ENCODE measurements at regions not wholly inside any gene's neighbourhood (a gene's known extent, or its start where the extent isn't known, plus 50 kb on each side); places are given as distances from the start of the nearest gene placed in this dataset.

- no peak for TF ChIP-seq EZH2 (IDR thresholded peaks at IDR 0.05; ENCODE audit: low read depth, low read length, severe bottlenecking)
- no peak for TF ChIP-seq RAD21 (IDR thresholded peaks at IDR 0.05 in 1 of 2, conservative IDR thresholded peaks at IDR 0.05 in 1 of 2; ENCODE audit: low read depth in 2 of 2, low read length in 2 of 2)
- no peak for TF ChIP-seq CEBPB (IDR thresholded peaks at IDR 0.05; ENCODE audit: low read depth, low read length)
- TF ChIP-seq GABPA (IDR thresholded peaks at IDR 0.05; ENCODE audit: borderline replicate concordance, insufficient read depth, low read length) = no peak
- TF ChIP-seq PHF8 (conservative IDR thresholded peaks at IDR 0.05; ENCODE audit: low read depth, low read length) = no peak
- TF ChIP-seq POLR2A (IDR thresholded peaks at IDR 0.05; ENCODE audit: control extremely low read depth in 1 of 2, low read depth in 2 of 2, low read length in 2 of 2) = no peak
- TF ChIP-seq RBBP5 (IDR thresholded peaks at IDR 0.05; ENCODE audit: borderline replicate concordance, low read depth, low read length) = no peak
- TF ChIP-seq SIN3A (conservative IDR thresholded peaks at IDR 0.05 in 1 of 2, IDR thresholded peaks at IDR 0.05 in 1 of 2; ENCODE audit: low read depth in 1 of 2, low read length in 2 of 2) = no peak
- TF ChIP-seq SIRT6 (IDR thresholded peaks at IDR 0.05; ENCODE audit: low read length) = no peak
- no peak for TF ChIP-seq TEAD4 (IDR thresholded peaks at IDR 0.05; ENCODE audit: low read depth, low read length)
- Histone ChIP-seq H3K79me1 (ENCODE audit: low read depth, low read length) (no peaks in the 10 kb centered on the region), H2BK12ac (ENCODE audit: low read depth, low read length) (no peak overlapping the region), H3K23ac (ENCODE audit: insufficient read length) (no peak overlapping the region), H2BK5ac (ENCODE audit: low read depth, low read length) (no peak overlapping the region), H3K4ac (replicated peaks; ENCODE audit: insufficient read length, low read depth, low read length) (no peak overlapping the region), H2BK15ac (ENCODE audit: low read length) (no peak overlapping the region), H3K4me1 (replicated peaks in 1 of 4; ENCODE audit: control insufficient read depth in 3 of 4, insufficient read depth in 4 of 4, low read length in 3 of 4) (no peaks in the 10 kb centered on the region), H2AFZ (ENCODE audit: low read length) (no peak overlapping the region), H4K20me1 (replicated peaks in 1 of 2; ENCODE audit: control insufficient read depth in 1 of 2, insufficient read depth in 2 of 2, low read length in 2 of 2) (no peaks in the 10 kb centered on the region), H3K14ac (ENCODE audit: insufficient read length) (no peak overlapping the region), H2AK5ac (ENCODE audit: low read depth, low read length) (no peak overlapping the region), H3K9ac (replicated peaks in 1 of 4; ENCODE audit: extremely low read depth in 1 of 4, low read depth in 3 of 4, low read length in 3 of 4) (no peak overlapping the region), H4K91ac (replicated peaks; ENCODE audit: insufficient read length, low read length) (no peak overlapping the region), H3K4me3 (ENCODE audit: extremely low read depth in 1 of 4, insufficient read depth in 2 of 4, low read depth in 3 of 4, low read length in 4 of 4) (no peak overlapping the region), H3K9me3 (ENCODE audit: insufficient read depth in 2 of 2, low read depth in 1 of 2, low read length in 1 of 2) (no peaks in the 10 kb centered on the region), H3K23me2 (ENCODE audit: low read depth, low read length) (no peaks in the 10 kb centered on the region), H3K56ac (replicated peaks; ENCODE audit: insufficient read length, low read depth, low read length) (no peak overlapping the region), H3K4me2 (ENCODE audit: insufficient read depth in 1 of 2, low read depth in 2 of 2, low read length in 2 of 2) (no peak overlapping the region), H4K8ac (ENCODE audit: extremely low read depth, insufficient read depth, low read length) (no peak overlapping the region), H2BK20ac (ENCODE audit: low read length) (no peak overlapping the region), H2BK120ac (replicated peaks; ENCODE audit: low read depth, low read length) (no peak overlapping the region), H3K79me2 (ENCODE audit: control insufficient read depth in 1 of 2, insufficient read depth in 2 of 2, low read length in 2 of 2) (no peaks in the 10 kb centered on the region), H3K27ac (ENCODE audit: low read depth, low read length) (no peak overlapping the region), H3K27me3 (replicated peaks in 1 of 4; ENCODE audit: control insufficient read depth in 3 of 4, extremely low read depth in 1 of 4, insufficient read depth in 3 of 4, low read length in 3 of 4) (no peaks in the 10 kb centered on the region), H3K18ac (ENCODE audit: extremely low read depth, low read length) (no peak overlapping the region), H4K5ac (ENCODE audit: insufficient read length, low read depth, low read length) (no peak overlapping the region), H3K36me3 (ENCODE audit: control insufficient read depth in 2 of 4, insufficient read depth in 4 of 4, low read length in 3 of 4) (no peaks in the 10 kb centered on the region)
- ChIA-PET CTCF (ENCODE audit: partially characterized antibody) (no interaction called here), POLR2A (ENCODE audit: partially characterized antibody) (no interaction called here)
- FAIRE-seq = no peak
- WGBS, 2 experiments (ENCODE audit: extremely low coverage in 1 of 2, insufficient coverage in 1 of 2, insufficient read length in 1 of 2, insufficient replicate concordance in 2 of 2, low coverage in 1 of 2, low lambda C conversion rate in 2 of 2, missing lambda C conversion rate in 1 of 2) = 83% methylated on average over 2 of the region's 2 CpGs; no CpG with 5 or more reads in 1 of the 2 experiments
- DNase-seq (ENCODE audit: low read depth in 1 of 2, low spot score in 2 of 2) = no peak
Measured at GRCh38 chr18:29307231-29307630, 1130.3 kb upstream of the CDH2 start.
